M059J (cell line): ENCODE measurements at regions not wholly inside any gene's neighbourhood (a gene's known extent, or its start where the extent isn't known, plus 50 kb on each side); places are given as distances from the start of the nearest gene placed in this dataset.
"Not testable (repeated sequence)": the region's sequence is repeated elsewhere in the genome, so short reads cannot be mapped to it uniquely, and the experiment has no call there.

Source experiments
- DNase-seq: peaks from one replicate; pipeline ENCODE4 v3.0.0-alpha.2; 2012; ENCODE audit warnings: low read depth

DNA sequence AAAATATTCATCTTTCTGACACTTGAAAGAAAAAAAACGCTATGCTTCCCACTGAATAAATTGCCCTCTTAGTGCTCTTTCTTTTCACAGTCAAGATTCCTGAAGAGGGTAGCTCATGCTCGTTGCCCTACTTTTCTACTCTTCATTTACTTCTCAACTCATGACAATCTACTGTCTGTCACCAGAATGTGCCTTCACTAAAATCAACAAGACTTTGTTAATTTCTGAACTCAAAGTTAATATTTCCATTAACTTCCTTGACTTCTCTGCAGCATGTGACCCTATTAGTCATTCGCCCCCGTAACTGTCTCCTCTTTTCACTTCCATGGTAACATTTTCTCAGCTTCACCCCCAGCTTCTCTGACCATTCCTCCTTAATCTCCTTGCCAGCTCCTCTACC, 98.9 kb upstream of the MAPRE2 start:
- peak; percentile 3 for DNase-seq

DNA sequence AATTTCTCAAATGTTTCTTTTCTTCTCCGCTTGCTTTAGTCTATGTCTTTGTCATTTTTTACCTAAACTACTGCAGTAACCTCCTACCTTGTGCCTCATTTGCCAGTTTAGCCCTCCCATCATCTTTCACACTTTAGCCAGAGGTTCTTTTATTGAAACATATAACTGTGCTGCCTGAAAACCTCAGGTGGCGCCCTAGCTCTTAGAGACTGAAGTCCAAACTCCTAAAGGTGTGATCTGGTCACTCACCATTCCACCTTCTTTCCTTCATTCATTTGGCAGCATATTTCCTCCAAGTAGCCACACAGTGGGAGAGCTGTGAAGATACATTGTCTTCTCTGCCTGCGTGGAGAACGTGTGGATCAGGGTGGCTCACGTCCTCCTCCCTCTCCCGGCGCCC, 98.2 kb upstream of the MAPRE2 start:
- peak; percentile 1 for DNase-seq

DNA sequence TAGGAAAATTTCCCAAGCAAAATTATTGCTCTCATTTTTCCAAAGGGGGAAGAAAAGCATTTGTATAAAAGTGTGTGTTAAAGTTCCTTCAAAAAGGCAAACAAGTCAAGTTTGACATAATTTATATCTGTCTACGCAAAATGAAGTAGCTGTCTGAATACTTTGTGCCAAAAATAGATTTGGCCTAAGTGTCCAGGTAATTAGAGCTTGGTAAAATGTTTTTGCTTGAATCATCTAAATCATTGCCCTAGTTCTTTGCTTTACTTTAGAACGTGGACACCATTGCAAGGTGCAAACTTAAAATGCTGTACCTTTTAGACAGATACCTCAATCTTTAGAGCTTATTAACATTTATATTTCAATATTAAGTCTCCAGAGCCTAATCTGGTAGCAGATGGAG, 97.6 kb upstream of the MAPRE2 start:
- no peak for DNase-seq

DNA sequence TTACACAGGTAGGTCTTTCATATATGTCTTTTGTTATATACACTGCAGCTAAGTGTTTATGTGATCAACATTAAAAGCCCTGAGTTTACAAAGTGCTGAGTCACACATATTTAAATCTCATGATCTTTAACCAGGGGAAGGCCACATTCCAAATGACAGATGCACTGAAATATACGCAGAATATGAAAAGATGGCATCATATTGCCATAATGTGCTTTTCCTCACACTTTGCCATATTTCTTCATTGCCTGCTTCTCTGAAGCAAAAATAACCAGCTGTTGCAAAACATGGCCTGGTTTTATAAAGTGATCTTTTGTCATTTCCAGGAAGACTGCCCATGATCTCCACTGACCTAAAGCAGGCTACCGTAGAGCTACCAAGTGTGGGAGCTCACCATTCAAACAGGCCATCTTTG, 93.5 kb upstream of the MAPRE2 start:
- DNase-seq = peak; percentile 15

DNA sequence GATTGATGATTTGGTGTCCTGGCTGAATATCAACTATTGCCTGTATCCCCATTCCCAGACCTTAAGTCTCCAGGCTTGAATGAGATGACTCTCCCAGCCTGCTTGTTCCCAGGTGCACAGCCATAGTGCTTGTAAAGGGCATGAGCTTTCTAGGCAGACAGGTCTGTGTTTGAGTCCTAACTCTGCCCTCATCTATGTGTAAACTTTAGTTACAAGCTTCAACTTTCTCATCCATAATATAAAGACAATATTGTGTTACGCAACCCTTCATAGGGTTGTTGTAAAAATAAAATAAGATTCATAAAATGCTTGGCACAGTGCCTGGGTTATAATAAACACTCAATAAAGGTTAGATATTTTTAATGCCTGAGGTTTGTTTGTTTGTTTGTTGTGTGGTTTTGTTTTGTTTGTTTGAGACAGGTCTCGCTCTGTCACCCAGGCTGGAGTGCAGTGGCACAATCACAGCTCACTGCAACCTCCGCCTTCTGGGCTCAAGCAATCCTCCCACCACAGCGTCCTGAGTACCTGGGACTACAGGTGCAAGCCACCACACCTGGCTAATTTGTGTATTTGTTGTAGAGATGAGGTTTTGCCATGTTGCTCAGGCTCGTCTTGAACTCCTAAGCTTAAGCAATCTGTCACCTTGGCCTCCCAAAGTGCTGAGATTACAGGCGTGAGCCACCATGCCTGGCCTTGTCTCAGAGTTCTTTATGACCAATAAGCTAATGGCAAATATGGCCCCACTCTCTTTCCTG, 89.4 kb upstream of the MAPRE2 start:
- no peak for DNase-seq

DNA sequence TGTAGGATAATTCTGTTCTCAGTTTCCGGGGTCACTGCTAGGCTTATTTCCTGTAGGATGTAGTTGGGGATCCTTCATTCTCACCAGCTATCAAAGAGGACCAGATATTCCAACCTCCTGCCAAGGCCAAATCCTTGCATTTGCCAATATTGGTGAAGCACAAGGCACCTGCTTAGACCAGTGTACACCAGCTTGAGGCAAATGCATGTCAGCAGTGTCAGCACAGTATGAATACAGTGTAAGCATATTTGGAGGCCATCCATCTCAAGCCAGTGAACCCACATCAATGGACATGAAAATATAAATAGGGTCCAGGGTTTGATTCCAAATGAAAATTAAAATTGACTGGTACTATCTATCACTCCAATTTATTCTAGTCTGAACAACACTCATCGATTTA, 88.0 kb upstream of the MAPRE2 start:
- DNase-seq = no peak

DNA sequence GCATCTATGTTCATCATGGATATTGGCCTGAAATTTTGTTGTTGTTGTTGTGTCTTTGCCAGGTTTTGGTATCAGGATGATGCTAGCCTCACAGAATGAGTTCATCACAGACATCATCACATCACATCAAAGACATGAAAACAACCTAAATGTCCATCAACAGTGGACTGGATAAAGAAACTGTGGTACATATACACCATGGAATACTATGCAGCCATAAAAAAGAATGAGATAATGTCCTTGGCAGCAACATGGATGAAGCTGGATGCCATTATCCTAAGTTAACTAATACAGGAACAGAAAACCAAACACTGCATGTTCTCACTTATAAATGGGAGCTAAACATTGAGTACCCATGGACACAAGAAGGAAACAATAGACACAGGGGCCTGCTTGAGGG, 85.7 kb upstream of the MAPRE2 start:
- not testable (repeated sequence) for DNase-seq

DNA sequence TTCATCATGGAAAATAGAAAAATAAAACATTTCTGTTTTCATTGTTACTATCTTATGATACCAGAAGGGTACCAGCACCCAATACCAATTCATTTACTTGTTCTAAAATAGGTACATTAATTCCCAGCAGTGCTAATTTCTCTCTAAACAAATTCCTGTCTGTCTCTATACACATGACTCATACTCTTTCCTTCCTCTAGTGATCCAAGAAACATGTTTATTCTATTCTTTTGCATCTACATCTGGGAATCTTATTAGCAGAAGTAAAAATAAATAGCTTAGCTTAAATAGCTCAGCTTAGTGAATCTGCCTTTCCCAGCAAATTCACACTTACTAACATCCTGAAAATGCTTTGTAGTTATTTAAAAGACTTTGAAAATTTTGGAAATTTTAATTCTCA, 84.5 kb upstream of the MAPRE2 start:
- peak; percentile 55 for DNase-seq

DNA sequence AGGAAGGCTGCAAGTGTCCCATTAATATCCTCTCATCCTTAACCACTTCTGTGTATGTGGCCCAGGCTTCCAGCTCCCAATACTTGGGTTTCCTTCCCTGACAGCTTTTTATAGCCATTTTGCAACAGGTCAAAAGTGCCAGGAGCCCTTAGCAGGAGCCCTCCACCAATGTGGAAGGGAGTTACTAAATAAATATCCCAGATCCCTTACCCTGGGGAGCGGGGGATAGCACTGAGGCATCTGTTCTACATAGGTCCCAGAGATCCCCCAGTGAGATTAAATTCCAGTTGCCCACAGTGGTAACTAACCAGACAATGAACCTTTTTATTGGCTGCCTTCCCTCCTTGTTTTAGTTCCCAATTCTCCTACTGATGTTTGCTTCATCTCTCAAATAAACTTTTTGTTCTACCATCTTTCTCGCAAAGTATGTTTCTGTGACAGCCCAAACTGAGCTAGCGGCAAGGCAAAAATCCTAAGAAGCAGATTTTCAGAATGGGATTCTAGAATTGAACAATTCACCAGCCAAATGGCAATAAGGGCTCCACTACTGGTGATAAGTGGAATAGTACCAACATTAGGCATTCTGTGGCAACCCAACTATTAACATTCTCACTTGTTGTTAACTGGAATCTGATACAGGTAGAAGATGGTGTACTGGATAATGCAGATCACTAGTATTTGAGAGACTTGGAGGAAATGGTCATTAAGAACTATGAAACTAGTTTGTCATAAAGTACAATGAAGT, 83.9 kb upstream of the MAPRE2 start:
- peak; percentile 75 for DNase-seq

DNA sequence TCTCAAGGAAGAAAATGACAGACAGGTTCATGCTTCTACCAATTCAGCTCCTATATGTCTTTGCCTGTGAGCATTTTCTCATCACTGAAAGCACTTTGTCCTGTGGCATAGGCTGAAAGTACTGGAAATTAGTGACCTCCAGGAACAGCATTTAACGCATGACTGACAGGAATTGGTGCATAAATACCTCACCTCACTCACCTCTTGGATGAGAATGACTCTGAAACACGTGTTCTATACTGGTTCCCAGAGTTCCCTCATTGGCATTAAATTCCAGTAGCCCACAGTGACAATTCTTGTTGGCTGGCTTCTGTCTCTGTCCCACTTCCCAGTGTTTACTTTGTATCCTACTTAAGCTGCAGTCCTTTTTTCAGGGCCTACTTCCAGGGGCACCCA, 83.4 kb upstream of the MAPRE2 start:
- DNase-seq = no peak

DNA sequence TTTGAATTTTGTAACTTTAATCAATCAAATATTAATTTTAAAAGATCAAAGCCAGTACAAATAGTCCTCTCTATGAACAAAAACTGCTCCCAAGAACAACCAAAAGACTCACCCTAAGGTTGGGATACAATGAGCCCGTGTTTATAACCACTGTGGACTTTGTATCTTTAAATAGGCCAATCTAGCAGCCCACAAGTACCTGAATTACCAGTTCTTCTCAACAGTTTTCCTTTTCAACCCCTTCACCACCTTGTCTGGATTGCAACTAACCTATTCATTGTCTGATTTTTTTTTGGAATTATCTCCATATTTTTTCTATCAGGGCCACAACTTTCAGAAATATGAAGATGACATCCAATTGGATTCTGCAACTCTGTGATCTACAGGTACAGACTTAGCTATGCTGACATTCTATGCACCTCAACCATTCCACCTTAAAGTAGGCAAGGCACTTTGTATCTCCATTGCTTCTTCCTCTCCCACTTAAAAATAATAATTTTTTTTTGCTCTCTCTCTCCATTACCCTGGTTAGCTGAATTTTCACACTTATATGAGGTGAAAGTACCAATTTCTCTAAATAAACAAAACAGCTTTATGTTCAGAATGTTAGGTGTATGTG, 81.9 kb upstream of the MAPRE2 start:
- DNase-seq = no peak

DNA sequence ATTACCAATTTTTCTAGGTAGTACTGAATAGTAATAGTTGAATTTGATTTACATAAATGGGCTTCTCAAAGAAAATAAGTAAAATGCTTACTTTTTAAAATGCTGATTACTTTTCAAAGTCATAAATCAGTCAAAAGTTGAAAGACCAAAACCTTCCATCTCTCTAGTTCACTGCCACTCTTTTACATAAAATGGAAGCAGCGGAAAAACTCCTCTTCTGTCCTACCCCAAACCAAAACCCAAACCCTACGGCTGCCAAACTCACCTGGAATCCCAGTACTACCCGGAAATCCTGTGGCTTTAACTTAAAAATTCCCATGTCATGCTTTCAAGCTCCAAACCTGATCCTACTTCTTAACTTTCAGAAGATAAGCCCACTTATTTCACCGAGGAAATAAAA, 81.2 kb upstream of the MAPRE2 start:
- no peak for DNase-seq

DNA sequence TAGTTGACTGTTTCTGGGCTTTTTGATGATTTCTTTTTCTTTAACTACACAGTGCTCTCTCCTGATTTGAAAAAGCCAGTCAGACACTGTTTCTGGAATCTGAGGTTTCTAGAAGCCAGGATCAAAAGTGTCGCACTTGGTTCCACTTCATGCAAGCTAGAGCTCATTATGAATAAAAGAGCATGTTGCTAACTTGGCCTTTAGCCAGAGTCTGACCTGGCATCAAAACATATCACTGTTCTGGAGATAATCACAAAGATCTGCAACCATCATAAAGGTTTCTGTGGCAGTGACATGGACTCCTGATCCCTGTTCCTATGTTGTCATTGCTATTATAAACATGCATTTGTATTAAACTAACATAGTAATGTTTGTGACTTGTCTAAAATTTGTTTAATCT, 76.1 kb upstream of the MAPRE2 start:
- no peak for DNase-seq

DNA sequence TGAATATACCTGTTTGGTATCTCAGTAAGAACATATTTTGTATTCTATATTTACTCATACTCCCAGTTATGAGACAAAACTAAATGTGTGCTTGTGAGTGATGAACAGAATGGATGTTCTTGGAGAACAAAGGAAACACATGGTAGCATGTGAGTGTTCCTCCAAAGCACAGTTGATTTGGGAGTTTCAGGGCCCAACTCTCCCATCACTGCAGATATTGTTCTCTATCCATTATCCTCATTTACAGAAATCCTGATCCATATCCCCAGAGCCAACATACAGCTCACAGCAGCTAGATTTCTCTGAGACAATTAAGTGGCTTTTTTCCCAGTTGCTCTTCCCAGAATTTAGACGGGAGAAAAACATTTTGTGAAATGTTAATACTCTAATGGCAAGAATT, 75.6 kb upstream of the MAPRE2 start:
- no peak for DNase-seq

DNA sequence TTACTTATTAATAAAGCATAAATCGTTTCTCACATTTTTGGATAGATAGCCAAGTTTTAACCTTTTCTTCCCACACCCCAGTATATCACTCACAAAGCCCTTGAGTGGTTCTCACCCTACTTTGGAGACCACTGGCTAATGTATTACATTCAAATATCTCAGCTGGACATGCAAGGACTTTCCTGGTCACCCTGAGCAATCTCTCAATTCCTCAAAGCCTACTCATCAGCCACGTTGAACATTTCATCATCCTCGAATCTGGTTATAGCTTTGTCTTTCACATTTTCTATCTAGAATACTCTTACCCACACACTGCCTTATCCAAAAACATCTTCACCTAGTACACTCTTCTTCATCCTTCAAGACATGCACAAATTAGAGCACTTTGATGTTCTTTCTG, 71.1 kb upstream of the MAPRE2 start:
- peak; percentile 33 for DNase-seq

DNA sequence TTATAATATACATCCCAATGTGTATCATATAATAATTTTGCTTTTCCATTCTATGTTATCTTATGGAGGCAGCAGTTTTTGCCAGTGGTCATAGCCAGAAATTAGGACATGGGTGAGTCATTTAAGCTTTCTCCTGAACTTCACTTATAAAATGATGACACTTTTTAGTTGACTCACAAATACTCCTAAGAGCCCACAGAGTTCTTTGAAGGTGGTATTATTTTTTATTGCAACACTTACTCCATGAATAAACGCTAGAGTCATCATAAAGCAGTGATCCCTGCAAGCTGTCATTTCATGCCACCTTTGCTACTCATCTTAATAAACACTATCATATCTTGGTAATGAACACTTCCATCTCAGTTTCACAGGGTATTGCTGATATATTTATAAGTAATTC, 69.9 kb upstream of the MAPRE2 start:
- DNase-seq = peak; percentile 59

DNA sequence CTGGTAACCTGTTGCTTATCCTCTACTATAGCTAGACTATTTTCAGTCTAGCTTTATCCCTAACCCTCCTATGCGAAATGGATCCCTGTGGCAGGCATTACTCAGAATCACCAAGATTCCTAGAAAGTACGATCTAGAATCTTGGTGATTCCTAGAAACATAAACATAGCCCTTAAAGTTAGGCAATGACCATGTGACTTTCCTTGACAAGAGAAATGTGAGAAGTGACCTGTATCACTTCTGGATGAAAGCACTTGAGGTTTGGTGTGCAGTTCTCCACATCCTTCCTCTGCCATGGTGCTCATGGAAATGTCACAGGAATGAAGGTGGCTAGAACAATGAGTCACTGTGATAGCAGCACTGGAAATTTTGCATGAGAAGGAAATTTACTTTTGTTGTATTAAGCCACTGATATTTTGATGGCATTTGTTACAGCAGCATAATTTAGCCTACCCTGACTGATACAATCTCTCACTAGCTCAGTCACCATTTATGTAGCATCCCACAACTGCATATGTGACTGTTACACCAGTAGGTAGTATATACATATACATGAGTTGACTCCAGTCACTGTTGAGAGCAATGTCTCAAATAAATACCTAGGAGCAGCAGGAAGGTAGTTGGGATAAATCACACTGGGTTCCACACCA, 68.3 kb upstream of the MAPRE2 start:
- peak; percentile 59 for DNase-seq

DNA sequence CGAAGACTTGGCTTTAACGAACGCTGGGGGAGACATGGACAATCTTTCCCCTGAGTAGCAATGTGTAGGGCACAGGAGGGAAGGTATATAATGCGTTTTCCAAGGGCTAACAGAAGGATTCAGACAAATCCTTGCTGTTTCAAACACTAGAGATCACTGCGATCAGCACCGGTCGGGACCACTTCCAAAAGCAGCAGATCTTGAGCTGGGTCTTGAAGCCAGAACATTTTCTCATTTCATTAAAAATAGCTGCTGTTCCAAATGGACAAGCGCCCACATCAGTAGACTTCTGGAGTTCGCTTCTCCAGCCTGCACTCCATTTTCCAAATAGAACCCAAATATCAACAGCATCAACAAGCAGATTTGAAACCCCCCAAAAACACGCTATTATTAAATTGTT, 65.1 kb upstream of the MAPRE2 start:
- no peak for DNase-seq

DNA sequence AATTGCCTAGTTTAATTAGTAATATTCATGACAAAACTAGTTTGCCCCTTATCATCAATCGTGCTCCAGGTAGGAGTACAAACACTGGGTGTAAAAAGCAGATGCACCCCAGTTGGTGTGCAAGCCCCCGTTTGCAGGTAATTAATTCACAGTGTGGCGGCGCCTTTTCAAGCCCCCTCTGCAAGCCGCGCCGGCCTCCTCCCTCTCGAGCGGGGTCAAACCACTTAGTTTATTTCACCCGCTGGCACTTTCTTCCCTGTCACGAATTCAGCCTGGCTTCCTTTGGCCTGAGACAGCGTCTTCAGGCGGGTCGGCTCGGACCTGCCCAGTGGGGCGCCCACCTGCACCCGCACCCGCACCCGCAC, 64.7 kb upstream of the MAPRE2 start:
- DNase-seq = no peak

DNA sequence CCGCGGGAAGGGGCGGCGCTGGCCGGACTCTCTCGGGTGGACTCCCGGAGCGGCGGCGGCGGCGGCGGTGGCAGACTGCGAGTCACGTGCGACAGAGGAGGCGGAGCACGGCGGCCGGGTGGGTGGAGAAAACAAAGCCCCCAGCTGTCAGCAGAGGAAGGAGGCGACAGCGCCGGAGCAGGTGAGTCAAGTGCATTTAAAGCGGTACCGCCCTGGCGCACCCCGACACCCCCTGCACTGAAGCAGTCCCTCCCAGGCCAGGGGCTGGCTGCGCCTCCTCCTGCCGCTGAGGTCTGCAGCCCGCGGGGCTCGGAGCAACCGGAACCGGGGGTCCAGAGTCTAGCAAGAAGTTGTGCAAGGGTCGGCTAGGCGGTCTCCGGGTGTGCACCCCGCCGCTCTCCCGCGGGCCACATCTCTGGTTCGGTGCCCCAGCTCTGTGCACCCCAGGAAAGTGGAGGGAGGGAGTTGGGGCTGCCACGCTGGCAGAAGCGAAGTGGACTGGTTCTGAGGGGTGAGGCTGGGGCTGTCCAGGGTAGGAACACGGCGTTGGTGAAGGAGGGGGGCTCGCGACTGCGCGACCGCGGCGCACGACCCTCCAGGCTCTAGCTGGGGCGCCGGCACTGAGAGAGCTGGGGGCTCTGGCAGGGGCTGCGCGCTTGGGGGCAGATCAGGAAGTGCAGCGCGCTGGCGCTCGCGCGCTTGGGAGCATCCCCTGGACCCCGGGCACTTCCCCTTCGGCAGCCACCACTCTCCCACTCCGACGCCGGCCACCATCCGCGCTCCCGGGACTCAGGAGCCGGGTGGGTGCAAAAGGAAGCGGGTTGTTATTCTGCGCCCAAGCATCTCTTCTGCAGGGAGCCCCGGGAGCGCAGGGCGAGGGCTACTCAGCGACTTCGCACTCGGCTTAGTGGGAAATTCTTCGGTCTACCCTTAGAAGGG, 64.0 kb upstream of the MAPRE2 start:
- peak; percentile 49 for DNase-seq

DNA sequence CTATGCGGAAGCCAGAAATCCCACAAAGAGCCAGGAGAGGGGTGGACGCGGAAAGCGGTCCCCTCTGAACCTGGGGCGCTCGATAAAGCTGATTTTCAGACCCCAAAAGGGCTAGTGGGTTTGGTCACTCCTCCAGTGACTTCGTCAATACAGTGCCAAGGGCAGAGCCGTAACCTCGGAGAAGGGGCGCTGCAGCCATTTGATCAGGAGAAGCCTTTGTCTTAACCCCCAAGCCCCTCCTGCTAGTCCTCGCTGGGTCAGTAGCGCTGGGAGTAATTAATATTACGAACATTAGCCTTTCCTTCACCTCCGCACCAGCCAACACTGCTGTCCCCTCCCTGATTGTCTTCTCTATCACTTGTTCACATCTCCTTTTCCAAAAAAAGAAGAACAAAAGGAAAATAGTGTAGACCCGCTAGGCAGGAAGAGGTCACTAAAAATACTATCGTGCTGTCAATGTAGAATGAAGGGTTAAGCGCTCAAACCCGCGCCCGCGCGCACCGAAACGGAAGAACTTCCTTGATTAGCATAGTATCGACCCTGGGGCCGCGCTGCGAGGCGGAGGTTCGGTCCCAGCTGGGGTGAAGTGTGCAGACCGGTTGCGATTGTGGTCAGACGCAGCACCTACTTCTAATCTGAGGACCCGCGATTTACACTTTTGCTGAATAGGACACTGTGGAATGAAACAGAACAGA, 63.2 kb upstream of the MAPRE2 start:
- peak; percentile 39 for DNase-seq
